ENCODE measurements at regions not wholly inside any gene's neighbourhood (a gene's known extent, or its start where the extent isn't known, plus 50 kb on each side); places are given as distances from the start of the nearest gene placed in this dataset.
"Not testable (repeated sequence)": the region's sequence is repeated elsewhere in the genome, so short reads cannot be mapped to it uniquely, and the experiment has no call there.

DNA sequence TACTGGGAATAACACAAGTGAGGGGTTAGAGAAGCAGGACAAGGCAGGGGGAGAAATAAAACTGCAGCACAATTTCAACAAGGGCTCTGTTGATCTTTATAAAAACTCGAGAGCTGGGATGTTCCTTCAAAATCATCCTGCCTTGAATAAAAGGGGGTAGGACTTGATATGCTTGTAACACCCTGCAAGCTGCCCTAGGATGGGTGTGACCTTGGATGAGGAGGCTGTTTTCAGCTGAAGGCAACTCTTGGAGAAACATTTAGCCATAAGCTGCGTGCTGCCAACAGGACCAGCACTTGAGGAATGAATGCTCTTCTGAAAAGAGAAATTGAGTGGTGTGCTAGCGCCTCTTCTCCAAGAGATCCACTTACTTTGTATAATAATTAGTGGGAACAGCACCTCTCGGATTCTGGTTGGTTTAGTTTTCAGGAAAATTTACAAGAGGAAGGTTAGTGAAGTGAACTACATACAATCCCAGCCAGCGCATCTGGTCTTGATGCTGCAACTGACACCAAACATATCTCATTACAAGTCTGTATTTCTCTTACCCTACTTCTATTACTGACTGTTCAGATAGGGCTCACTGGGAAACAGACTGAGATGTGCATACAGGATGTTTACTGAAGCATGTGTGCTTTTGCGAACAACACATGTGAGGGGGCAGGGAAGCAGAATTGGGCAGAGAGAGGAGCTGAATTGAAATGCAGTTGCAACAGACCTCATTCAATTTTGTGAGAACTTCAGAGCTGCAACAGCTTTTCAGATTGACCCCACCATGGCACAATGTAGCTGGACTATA, 643.0 kb upstream of the GOLIM4 start:
- no peak for DNase-seq

DNA sequence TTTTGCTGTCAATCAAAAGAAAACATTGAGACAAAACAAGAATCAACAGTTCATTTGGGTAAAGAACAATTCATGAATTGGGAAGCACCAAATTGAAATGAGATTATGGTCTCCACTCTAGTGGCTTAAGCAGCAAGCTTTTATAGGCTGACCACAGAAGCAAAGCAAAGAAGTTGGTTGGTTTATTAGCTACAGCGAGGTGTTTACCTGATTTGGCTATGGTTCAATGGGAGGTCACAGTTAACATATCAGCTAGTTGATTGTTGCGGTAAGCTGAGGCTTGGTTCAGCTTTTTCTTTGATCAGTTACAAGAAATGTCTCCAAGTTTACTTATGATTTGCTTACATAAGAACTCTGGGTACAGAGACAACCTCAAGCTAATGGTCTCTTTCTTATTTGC, 640.5 kb upstream of the GOLIM4 start:
- DNase-seq = no peak

GRCh38 chr3:168730073-168730472, 634.3 kb upstream of the GOLIM4 start:
- DNase-seq = no peak

GRCh38 chr3:168722091-168722490, 626.4 kb upstream of the GOLIM4 start:
- no peak for DNase-seq

DNA sequence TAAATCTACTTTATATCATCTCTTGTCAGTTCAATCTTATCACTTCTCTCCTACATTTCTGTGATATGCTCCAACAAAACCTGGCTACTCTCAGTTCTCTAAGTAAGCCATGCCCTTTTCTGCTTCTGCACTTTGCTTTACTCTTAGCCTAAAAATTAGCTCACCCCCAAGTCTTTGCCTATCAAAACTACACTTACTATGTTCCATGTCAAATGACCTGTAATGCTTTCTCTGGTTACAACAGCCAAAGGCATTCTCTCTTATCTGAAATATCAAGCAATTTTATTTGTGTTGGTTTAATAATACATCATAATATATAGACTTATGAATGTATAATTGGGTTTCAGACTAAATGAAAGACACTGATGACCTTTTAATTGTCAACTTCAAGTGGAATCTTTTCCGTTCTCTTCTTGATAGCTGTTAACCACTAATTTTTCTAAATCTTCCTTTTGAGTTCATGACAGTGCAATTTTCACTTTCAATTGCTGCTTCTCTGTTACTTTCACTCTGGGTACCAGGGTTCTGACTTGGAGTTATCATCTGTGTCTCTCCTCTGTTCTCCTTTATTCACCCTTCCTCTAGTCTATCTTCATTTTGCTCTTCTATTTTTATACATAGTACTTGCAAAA, 619.0 kb upstream of the GOLIM4 start:
- no peak for DNase-seq

GRCh38 chr3:168709073-168709472, 613.3 kb upstream of the GOLIM4 start:
- peak; percentile 68 to 77 for DNase-seq

GRCh38 chr3:168707900-168708299, 612.2 kb upstream of the GOLIM4 start:
- DNase-seq = no peak

- DNase-seq = no peak
Observed at GRCh38 chr3:168705412-168705811, 609.7 kb upstream of the GOLIM4 start.

GRCh38 chr3:168696051-168696450, 600.3 kb upstream of the GOLIM4 start:
- DNase-seq = no peak

DNA sequence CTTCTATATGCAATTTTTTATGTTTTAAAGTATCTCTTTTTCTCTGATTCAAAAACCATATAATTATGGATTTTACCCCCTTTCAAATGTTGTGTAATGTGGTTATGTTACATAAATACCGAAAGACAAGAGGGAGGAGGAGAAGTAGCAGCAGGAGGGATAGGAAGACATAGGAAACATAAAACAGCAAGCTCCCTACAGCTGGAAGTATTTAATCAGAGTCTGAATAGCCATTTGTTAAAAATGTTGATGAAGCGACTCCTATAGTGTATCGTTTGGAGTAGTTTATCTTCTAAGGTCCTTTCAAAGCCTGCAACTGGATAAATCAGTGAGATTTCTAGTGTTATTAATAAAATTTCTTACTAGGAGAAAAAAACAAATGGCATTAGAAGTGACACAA, 598.1 kb upstream of the GOLIM4 start:
- peak in 1 of 2 experiments; percentile 4 for DNase-seq

GRCh38 chr3:168688267-168688666, 592.5 kb upstream of the GOLIM4 start:
- DNase-seq = no peak

GRCh38 chr3:168684519-168684918, 588.8 kb upstream of the GOLIM4 start:
- no peak for DNase-seq

- DNase-seq = no peak
Observed at GRCh38 chr3:168678730-168679129, 583.0 kb upstream of the GOLIM4 start.

DNA sequence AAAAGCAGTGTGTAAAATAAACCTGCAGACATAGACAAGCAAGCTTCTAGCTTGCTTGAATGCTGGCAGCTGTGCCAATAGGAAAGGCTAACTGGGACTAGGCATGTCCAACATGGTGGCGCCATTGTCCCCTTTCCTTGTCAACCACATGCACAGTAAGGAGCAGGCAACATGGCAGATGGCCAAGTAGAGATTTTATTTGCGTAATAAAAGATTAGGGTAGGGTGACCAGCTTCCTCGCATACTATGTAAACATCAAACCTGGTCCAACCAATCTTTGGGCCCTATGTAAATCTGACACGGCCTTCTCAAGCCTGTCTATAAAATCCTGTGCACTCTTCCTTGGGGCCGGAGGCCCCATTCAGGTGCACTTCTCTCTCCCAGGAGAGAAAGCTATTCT, 575.4 kb upstream of the GOLIM4 start:
- peak in 1 of 2 experiments; percentile 12 for DNase-seq

DNA sequence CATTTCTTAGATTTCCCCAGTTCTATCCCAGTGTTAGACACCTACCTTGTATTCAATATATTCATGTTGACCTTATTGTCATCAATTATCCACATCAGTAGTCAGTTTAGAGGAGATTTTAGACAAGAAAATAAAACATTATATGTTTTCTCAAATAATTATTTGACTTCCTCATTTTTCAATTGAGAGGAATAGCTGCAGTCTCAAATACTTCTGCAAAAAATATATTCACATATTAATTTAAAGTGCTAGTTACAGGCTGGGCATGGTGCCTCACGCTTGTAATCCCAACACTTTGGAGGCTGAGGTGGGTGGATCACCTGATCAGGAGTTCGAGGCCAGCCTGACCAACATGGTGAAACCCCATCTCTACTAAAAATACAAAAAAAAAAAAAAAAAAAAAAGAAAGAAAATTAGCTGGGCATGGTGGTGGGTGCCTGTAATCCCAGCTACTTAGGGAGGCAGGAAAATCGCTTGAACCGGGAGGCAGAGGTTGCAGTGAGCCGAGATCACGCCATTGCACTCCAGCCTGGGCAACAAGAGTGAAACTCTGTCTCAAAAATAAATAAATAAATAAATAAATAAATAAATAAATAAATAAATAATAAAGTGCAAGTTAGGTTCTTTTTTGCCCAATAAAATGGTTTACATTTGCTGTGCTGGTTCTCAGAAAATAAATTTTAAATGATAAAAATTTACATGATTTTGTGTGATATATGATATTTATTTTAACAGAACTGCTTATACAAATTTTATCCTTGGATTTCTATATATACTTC, 565.3 kb upstream of the GOLIM4 start:
- not testable (repeated sequence) for DNase-seq

GRCh38 chr3:168659015-168659414, 563.3 kb upstream of the GOLIM4 start:
- DNase-seq = no peak

- no peak for DNase-seq
Observed at GRCh38 chr3:168655611-168656010, 559.9 kb upstream of the GOLIM4 start.

DNA sequence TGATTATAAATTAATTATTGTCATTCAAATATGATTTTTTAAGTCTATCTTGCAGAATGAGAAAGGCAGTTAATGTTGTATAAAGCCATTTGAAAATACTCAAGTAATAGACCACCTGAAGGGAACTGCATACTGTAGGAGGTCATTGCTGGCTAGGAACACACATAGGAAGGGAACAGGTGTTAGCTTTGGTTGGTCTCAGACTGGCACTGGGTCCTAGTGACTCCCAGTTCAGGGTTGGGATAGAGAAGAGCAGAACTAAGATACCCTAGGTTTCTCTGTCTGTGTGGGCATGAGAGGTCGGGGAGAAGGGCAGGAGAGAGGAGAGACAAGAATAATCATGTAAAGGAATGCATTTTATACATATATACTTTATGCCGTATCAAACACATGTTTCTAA, 559.0 kb upstream of the GOLIM4 start:
- DNase-seq = no peak

DNA sequence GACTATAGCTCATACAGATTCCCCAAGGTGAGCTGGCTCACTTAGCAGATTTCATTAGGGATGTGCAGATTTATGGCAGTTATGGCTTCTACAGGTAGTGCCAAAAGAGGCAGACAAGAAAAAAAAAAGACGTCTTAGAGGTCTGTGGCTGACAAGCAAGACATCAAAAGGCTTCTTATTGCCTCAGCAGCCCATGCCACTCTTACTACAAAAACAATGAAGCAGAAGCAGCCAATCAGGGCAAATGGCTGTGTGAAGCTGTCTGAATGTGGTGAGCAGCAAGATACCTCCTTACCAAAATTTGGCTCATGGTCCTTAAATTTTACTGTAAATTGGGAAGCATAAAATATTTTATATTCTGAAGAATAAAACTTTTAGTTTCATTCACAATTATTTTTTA, 557.5 kb upstream of the GOLIM4 start:
- no peak for DNase-seq

GRCh38 chr3:168648321-168648720, 552.6 kb upstream of the GOLIM4 start:
- no peak for DNase-seq

DNA sequence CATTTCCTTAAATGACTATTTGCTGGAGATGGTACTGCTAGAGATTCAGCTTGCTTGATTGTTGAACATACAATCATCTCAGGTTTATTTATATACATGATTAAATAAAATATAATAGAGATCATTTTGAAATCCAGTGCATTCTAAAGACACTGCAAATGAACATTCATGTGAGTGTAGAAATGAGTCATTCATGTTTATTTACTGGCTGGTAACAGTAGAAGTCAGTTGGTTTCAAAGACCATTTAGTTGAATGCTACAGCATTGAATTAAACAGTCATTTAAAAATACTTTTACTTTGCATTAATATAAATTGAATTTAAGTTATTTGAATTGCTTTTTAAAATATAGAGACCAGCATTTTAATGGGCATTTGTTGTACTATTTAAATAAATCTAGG, 551.9 kb upstream of the GOLIM4 start:
- no peak for DNase-seq

DNA sequence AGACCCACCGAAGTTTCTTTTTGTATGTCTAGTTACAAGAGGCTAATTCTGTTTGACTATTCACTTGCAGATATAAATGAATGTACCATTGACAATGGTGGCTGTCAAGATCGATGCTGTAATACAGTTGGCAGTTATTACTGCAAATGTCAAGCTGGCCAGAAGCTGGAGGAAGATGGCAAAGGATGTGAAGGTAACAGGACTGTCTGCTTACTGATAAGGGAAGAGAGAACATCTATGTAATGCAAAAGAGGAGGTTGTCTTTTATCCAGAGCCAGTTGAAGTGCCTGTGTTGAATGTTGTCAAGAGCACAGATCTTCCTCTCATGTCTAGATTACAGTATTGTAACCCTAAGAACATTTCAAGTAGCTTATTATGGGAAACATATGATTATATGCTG, 549.5 kb upstream of the GOLIM4 start:
- no peak for DNase-seq

DNA sequence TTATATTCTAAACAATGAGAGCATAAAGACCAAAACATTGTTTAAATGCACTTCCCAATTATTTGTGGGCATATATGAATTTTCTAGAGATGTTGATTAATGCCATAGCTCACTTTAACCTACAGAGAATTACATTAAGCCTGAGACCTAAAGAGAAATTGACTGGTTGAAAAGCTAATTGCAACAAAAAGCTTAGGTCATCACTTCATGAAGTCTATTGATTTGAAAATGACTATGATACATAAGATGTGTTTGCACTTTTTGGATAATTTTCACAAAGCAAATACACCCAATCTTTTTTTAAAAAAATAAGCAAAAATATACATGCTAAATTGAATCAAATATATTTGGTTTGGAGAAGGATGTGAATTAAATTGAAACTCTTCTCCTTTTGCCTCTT, 532.8 kb upstream of the GOLIM4 start:
- peak in 1 of 2 experiments; percentile 18 for DNase-seq

DNA sequence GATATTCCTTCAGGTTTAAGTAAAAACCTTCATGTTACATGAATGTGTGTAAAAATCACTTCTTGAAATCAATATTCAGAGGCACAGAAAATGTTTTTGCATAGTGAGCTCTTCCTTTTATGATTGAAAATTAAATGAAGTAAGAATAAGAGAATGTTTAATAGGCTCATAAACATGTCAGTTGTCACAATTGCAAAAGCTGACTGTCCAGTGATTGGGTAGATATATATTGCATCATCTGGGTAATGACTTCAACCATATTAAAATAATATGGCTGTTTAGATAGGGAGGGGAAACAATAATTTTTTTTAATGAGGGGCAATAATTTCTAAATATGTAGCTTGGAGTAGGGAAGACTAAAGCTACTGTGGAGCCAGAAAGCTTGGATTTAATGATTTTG, 529.8 kb upstream of the GOLIM4 start:
- DNase-seq = no peak
